Spleen (tissue), 11 donors: ENCODE measurements at regions not wholly inside any gene's neighbourhood (a gene's known extent, or its start where the extent isn't known, plus 50 kb on each side); places are given as distances from the start of the nearest gene placed in this dataset.

Experiments used
- DNase-seq: peaks from one replicate; pipeline ENCODE4 v3.0.0-alpha.2; 2020
- H3K27ac ChIP-seq, 8 donors: fragments of 200-600 bp; sonication (generic) in 7 of 8; 1 replicate in 4 of 8; 2 replicates in 4 of 8; pipeline versions ENCODE4 v1.5.0 to v1.8.0; 2016 to 2021; ENCODE audit warnings: inconsistent platforms in 4 of 8, mild to moderate bottlenecking in 4 of 8, moderate library complexity in 1 of 8
- H3K27me3 ChIP-seq, 7 donors: fragments of 200-600 bp; sonication (generic) in 6 of 7; replicated peaks in 1 of 7; 1 replicate in 4 of 7; 2 replicates in 3 of 7; pipeline versions ENCODE4 v1.5.0 to v1.8.0; 2016 to 2021; ENCODE audit warnings: inconsistent platforms in 3 of 7, mild to moderate bottlenecking in 1 of 7
- H3K36me3 ChIP-seq, 6 donors: fragments of 200-600 bp; sonication (generic) in 5 of 6; 1 replicate in 4 of 6; 2 replicates in 2 of 6; pipeline versions ENCODE4 v1.5.0 to v1.8.0; 2016 to 2021; ENCODE audit warnings: inconsistent platforms in 2 of 6
- H3K4me1 ChIP-seq, 6 donors: fragments of 200-600 bp; sonication (generic) in 5 of 6; 1 replicate in 3 of 6; 2 replicates in 3 of 6; pipeline versions ENCODE4 v1.5.0 to v1.8.0; 2016 to 2021; ENCODE audit warnings: inconsistent platforms in 3 of 6
- H3K4me3 ChIP-seq, 8 donors: fragments of 200-600 bp; sonication (generic) in 7 of 8; 1 replicate in 4 of 8; 2 replicates in 4 of 8; pipeline versions ENCODE4 v1.5.0 to v1.8.0; 2016 to 2021; ENCODE audit warnings: inconsistent platforms in 4 of 8, mild to moderate bottlenecking in 4 of 8, moderate library complexity in 2 of 8
- H3K9me3 ChIP-seq, 8 donors: fragments of 200-600 bp; sonication (generic) in 7 of 8; 1 replicate in 4 of 8; 2 replicates in 4 of 8; pipeline versions ENCODE4 v1.5.0 to v1.8.0; 2016 to 2021; ENCODE audit warnings: inconsistent platforms in 4 of 8
- CTCF ChIP-seq, 11 experiments: fragments of 200-600 bp in 7 of 11; fragments of 450-650 bp in 4 of 11; sonication (generic) in 4 of 11; IDR thresholded peaks in 8 of 11; conservative IDR thresholded peaks in 3 of 11; 1 replicate in 7 of 11; 2 replicates in 4 of 11; pipeline versions ENCODE4 v1.4.0 to v1.8.0; 2016 to 2021; ENCODE audit warnings: antibody characterized with exemption in 11 of 11, inconsistent platforms in 4 of 11, mild to moderate bottlenecking in 1 of 11
- POLR2A ChIP-seq, 3 donors: fragments of 450-650 bp; IDR thresholded peaks; one replicate each; pipeline ENCODE4 v1.5.1; 2017; ENCODE audit warnings: antibody characterized with exemption in 3 of 3, mild to moderate bottlenecking in 1 of 3
- POLR2AphosphoS5 ChIP-seq, 3 donors: sonication (generic); formaldehyde crosslinking; IDR thresholded peaks; one replicate each; pipeline ENCODE4 v1.5.1; 2017; ENCODE audit warnings: antibody characterized with exemption in 3 of 3
- WGBS, 5 donors: extraction: QIAGEN DNeasy Blood & Tissue Kit in 3 of 5; methylation state at CpG; one replicate each; pipeline versions ENCODE4 v1.1.5 to v1.1.7; 2013 to 2018; 5-methylcytosine and 5-hydroxymethylcytosine counted together
- intact Hi-C: fragments of 100-400 bp; cut with DNase I; formaldehyde crosslinking; loops from one replicate; pipeline ENCODE4 v1.15.0; 2023; ENCODE audit warnings: low total_unique reads
- donor health status: healthy with polysubstance abuse.
- donor health status: DM: no; HTN: no; CAD: no; lungs with moderate emphysema.
- donor health status: DM: no; HTN: no; CAD: no.
- donor health status: Bipolar disorder and iron deficiency.
- donor health status: healthy.
- donor health status: DM: no; HTN: no; CAD: no.
- donor health status: DM: yes; HTN: yes; CAD: no.

GRCh38 chr2:42961385-42961811 lies 169.0 kb upstream of the HAAO start:
- H3K27ac ChIP-seq = peak overlapping the region in 6 of 8 donors; percentile 26 to 50 (median 42)
- H3K4me3 ChIP-seq = no peak overlapping the region
- peaks cover 17 to 64% (median 45%) of the 10 kb centered on the region in 6 donors for H3K4me1 ChIP-seq
- 17 to 36% (median 24%) methylated on average over 15 of the region's 15 CpGs for WGBS, 5 donors
- H3K9me3 ChIP-seq = no peaks in the 10 kb centered on the region
- H3K36me3 ChIP-seq = no peaks in the 10 kb centered on the region
- intact Hi-C loops = no loop called here
- peaks cover 0 to 8% (median 0%) of the 10 kb centered on the region in 7 donors for H3K27me3 ChIP-seq
- no peak for TF ChIP-seq CTCF (IDR thresholded peaks at IDR 0.05 in 8 of 11, conservative IDR thresholded peaks at IDR 0.05 in 3 of 11)
- TF ChIP-seq POLR2A (IDR thresholded peaks at IDR 0.05) = no peak
- TF ChIP-seq POLR2AphosphoS5 (IDR thresholded peaks at IDR 0.05) = peak in 2 of 3 donors; percentile 62 to 86
- DNase-seq = no peak

- Histone ChIP-seq H3K27me3 (peaks cover 0 to 8% (median 0%) of the 10 kb centered on the region in 7 donors), H3K9me3 (no peaks in the 10 kb centered on the region), H3K27ac (peak overlapping the region in 6 of 8 donors; percentile 26 to 50 (median 42)), H3K4me1 (peaks cover 17 to 64% (median 45%) of the 10 kb centered on the region in 6 donors), H3K36me3 (no peaks in the 10 kb centered on the region), H3K4me3 (no peak overlapping the region)
- TF ChIP-seq POLR2AphosphoS5 (IDR thresholded peaks at IDR 0.05) (no peak), POLR2A (IDR thresholded peaks at IDR 0.05) (no peak), CTCF (IDR thresholded peaks at IDR 0.05 in 8 of 11, conservative IDR thresholded peaks at IDR 0.05 in 3 of 11) (no peak)
- WGBS, 5 donors = 84 to 93% (median 88%) methylated on average over 6 of the region's 6 CpGs
- intact Hi-C loops = no loop called here
- no peak for DNase-seq
Measured at GRCh38 chr2:42960842-42961180, 168.4 kb upstream of the HAAO start.

- Histone ChIP-seq H3K27ac (peak overlapping the region in 5 of 8 donors; percentile 24 to 50 (median 50)), H3K4me1 (peaks cover 17 to 64% (median 45%) of the 10 kb centered on the region in 6 donors), H3K36me3 (no peaks in the 10 kb centered on the region), H3K9me3 (no peaks in the 10 kb centered on the region), H3K27me3 (peaks cover 0 to 8% (median 0%) of the 10 kb centered on the region in 7 donors), H3K4me3 (no peak overlapping the region)
- TF ChIP-seq POLR2AphosphoS5 (IDR thresholded peaks at IDR 0.05) = no peak
- TF ChIP-seq POLR2A (IDR thresholded peaks at IDR 0.05) = no peak
- no peak for TF ChIP-seq CTCF (IDR thresholded peaks at IDR 0.05 in 8 of 11, conservative IDR thresholded peaks at IDR 0.05 in 3 of 11)
- WGBS, 5 donors = 73 to 87% (median 79%) methylated on average over 10 of the region's 10 CpGs
- intact Hi-C loops = no loop called here
- DNase-seq = no peak
Measured at GRCh38 chr2:42960002-42960841, 167.8 kb upstream of the HAAO start.

GRCh38 chr2:42959234-42960001 lies 167.0 kb upstream of the HAAO start:
- WGBS, 5 donors = 32 to 49% (median 40%) methylated on average over 8 of the region's 8 CpGs

More at GRCh38 chr2:42959234-42960001, 167.0 kb upstream of the HAAO start:
- H3K36me3 ChIP-seq = no peaks in the 10 kb centered on the region
- H3K4me3 ChIP-seq = no peak overlapping the region
- peaks cover 14 to 61% (median 46%) of the 10 kb centered on the region in 6 donors for H3K4me1 ChIP-seq
- intact Hi-C loops = no loop called here
- H3K27ac ChIP-seq = peak overlapping the region in 5 of 8 donors; percentile 5 to 50 (median 35)
- peaks cover 0 to 8% (median 0%) of the 10 kb centered on the region in 7 donors for H3K27me3 ChIP-seq
- no peak for DNase-seq
- no peak for TF ChIP-seq POLR2AphosphoS5 (IDR thresholded peaks at IDR 0.05)
- TF ChIP-seq POLR2A (IDR thresholded peaks at IDR 0.05) = no peak
- TF ChIP-seq CTCF (IDR thresholded peaks at IDR 0.05 in 8 of 11, conservative IDR thresholded peaks at IDR 0.05 in 3 of 11) = no peak
- H3K9me3 ChIP-seq = no peaks in the 10 kb centered on the region
